Muscle of back (tissue), 3 donors: ENCODE measurements at regions not wholly inside any gene's neighbourhood (a gene's known extent, or its start where the extent isn't known, plus 50 kb on each side); places are given as distances from the start of the nearest gene placed in this dataset.

ENCODE experiments used
- DNase-seq, 3 donors: peaks; one replicate each; pipeline versions ENCODE4 v3.0.0 to v3.0.0-alpha.2; 2013

DNA sequence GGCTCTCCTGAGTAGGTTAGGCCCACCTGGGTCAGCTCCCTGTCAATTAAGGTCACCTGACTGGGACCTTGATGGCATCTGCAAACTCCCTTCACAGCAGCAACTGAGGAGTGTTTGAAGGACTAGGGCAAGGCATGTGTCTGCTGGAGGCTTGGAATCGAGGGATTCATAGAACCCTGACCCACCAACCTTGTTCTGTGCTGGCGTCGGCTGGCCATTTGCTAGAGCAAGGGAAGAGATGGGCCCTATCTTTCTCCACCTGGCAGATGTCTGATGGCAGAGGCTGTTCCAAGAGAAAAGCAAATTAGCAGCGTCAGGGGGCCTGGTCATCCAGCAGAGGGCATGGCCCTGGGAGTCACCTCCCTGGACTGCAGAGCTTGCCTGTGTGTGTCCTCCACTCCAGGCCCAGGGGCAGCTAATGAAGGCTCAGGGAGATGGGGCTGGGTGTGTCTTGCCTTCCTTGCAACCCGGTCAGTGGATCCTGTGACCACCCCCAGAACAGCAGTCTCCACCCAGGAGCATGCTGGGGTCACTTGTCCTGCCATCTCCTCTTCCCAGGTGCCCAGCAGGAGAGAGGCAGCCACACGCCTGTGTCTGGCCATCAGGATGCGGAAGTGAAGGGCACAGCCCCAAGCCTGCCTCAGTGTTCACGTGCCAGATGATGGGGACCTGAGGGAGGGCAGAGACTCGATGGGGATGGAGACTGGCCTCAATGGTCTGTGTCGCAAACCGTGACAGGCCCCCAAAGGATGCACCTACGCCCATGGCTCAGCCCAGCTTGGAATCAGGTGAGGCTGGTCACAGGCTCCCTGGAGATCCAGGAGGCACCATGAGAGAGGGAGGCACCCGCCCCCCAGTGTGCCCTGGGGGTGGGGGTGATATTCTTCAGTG lies 53.9 kb downstream of the BARX1 start:
- DNase-seq, result no peak

DNA sequence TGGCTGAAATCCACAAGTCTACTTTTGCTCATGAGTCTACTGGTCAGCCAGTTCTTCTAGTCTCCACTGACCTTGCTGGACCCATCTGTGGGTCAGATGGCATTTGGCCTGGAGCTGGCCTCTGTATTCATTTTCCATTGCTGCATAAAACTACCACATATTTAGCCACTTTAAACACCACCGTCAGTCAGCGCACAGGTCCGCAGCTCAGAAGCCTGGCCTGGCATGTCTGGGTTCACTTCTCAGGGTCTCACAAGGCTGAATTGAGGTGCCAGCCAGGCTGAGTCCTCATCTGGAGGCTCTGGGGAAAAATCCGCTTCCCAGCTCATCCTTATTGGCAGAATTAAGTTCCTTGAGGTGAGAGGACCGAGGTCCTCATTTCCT lies 54.7 kb downstream of the BARX1 start:
- DNase-seq, result no peak

DNA sequence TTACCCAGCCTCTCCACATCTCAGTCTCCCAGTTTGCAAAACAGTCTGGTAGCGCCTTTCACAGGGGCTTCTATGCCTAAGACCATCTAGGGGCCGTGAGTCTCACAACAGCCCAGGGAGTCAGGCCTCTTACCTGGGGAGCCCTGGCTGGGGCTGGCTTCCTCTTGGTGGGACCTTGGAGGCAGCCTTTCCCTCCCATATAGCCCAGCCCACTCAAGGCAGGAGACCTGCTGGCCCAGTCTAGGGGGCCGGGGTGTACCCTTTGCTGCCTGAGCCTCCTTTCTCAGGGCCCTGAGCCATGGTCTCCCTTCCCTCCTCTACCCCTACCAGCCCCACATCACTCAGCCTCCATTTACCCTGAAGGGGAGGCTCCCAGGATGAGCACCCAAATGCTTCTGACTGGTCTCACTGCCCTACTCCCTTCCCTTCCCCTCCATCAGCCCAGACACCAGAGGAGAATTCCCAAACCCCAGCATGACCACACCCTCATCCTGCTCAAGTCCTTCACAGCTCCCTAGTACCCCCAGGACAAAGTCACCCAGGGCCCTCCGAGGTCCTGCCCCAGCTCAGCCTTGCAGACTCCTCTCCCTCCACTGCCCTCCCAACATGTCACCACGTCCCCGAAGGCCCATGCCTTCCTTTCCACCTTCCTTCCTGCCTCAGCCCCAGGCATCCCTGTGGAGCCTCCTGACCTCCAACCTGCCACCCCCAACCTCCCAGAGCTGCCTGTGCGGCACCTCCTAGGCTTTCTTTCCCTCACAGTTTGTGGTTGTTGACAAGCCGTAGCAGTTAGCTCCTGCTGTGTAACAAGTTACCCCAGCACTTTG lies 55.3 kb downstream of the BARX1 start:
- DNase-seq, result no peak

DNA sequence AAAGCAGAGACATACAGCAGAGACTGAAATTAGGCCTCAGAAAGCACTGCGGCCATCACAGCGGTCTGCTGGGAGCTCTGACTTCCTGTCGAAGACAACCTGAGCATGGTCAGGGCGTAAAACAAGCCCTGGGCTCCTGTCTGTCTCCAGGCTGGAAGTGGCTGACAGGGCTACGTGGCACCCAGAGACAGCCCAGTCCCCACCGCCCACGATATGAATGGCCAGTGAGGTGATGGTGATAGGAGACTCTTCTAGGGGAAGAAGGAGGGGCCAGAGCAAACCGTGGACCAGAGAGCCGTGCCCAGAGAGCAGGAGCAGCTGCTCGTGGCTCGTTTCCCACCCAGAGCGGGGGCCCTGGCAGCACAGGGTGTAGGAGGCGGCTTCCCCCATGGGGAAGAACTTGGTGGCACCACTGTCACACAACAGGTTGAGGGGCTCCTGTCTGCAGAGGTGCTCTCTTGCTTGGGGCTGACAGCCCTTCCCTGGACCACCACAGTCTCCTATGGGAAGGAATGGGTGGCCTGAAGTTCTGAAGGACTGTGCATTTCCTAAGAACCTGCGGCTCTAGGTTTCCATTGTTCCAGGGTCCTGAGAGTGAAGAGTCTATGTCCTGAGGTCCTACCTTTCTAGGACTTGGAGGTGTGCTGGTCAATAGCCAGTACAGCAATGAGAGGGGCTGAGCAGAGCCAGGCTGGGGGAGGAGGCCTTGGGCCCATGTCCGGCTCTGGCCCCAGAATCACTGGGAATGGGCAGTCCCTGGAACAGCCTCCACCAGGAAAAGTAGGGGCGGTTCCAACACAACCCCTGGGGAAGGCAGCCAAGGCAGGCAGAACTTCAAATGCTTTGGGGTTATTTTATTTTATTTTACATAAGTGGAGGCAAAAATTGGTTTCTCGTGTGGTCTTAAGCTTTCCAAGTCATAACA lies 56.4 kb downstream of the BARX1 start:
- no peak for DNase-seq

DNA sequence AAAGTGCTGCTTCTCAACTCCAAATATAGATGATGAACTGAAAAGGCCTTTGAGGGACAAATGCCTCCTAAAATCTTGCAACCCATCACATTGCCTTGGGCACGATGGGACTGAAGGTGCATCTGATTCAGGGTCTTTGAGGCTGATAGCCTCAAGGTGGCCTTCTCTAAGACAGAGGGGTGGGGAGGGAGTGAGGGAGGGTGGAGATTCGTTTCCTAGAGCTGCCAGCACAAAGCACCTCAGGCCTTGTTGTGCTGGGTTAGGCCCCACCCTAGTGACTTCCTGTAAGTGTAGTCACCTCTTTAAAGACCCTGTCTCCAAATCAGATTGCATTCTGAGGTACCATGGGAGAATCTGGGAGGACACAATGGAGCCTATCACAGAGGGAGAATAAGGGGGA lies 57.1 kb downstream of the BARX1 start:
- no peak for DNase-seq

DNA sequence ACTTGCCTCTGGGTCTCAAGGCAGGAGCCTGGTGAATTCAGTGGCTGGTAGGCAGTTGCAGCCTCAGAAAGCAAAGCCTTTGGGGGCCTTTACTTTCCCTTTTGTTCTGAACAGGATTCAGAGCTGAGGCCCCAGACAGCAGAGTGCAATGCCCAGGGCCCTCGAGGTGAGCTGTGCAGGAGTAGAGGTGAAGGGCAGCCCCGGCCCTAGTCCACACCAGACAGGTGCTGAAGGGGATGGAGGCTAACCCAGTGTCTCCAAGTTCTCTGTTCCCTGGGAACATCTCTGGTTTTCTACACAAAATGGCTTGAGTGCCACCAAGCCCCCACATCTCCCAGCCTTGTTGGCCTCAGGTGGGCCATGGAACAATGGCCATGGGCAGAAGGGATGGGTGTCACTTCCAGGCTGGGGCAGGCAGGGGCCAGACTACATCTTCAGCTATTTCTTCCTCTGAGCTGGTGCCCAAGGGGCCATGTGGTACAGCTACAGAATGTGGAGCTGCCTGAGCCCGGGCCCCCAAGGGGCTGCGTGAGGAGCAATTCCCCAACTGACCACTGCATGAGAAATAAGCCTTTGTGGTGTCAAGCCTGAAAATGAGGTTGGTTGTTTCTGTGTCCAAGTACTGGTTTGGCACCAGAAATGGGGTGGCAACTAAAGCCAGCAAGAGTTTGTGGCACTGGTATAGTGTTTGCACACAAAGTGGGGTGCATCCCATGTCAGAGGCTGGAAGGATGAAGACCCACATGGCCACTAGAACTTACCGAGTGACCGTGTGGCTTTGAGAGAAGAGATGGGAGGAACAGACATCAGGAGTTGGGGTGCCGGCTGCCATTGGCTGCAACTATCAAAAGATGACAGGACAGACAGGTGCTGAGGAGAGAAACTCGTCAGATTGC lies 57.8 kb downstream of the BARX1 start:
- no peak for DNase-seq

DNA sequence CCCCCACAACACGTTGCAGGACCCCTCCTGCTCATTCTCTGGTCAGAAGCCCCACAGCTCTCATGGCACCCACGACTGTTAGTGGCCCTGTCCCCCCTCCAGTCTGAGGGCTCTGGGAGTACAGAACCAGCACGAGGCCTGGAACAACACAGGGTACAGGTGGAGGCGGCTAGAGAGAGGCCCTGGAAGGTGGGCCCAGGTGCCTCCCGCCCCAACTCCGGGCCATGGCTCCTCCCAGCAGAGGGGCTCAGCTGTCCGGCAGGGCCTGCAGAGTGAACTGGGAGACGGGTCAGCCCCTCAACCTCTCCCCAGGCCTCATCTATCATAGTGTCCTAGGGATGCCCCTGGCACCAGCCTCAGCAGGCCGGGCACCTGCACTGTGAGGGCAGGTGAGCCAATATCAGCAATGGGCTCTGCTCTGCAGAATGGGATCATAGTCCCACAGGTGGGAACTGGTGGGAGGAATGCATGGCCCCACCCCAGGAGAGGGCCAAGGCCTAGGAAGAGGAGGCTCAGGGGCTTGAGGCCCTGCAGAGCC lies 58.6 kb downstream of the BARX1 start:
- no peak for DNase-seq

DNA sequence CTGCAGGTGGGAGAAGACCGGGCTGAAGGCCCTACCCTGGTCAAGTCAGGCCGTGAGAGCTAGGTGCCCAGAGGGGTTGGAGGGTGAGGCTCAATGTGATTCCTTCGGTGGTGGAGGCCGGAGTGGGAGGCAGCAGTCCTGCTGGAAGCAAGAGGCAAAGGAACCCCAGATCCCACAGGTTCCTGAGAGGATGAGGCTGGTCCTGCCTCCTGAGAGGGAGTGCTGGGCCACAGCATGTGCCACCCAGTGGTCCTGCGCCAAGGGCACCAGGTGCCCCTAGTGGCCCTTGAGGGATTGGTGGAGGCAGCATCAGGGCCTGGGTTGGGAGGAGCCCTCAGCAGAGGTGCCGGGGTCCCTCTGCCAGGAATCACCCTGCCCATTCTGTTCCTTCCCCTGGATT lies 59.1 kb downstream of the BARX1 start:
- DNase-seq, result no peak

DNA sequence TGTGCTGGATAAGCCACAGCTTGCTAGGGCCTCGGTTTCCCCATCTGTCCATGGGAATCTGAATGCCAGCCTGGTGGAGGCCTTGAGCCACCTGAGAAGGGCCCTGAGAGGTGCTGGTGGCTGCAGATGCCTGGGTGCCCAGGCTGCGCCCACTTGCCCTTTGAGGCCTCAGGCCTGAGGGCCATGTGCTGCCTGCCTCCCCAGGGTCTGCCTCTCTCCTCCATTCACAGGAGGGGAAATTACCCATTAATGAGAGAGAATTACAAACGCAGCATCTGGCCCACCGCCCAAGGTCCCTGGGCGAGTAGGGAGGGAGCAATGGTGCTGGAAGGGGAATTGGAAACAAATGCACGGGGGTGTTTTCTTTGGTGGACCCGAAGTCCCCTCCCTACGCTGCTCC lies 59.6 kb downstream of the BARX1 start:
- no peak for DNase-seq

DNA sequence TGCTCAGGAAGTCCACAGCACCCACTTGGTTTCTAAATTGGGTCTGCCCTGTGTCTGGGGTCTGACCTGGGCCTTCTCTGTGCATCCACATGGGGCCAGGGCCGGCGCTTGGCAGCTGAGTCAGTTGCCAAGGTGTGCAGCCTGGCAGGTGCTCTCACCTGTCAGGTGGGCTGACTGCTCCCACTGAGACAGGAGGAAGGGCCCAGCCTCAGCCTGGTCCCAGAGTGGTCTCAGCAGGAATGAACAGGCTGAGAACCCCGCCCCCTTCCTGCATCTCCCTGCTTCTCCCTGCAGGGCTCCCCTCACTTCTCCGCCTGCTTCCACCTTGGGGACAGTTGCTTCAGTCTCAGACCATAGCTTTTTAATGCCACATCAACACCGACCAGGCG lies 60.5 kb downstream of the BARX1 start:
- DNase-seq, result no peak

DNA sequence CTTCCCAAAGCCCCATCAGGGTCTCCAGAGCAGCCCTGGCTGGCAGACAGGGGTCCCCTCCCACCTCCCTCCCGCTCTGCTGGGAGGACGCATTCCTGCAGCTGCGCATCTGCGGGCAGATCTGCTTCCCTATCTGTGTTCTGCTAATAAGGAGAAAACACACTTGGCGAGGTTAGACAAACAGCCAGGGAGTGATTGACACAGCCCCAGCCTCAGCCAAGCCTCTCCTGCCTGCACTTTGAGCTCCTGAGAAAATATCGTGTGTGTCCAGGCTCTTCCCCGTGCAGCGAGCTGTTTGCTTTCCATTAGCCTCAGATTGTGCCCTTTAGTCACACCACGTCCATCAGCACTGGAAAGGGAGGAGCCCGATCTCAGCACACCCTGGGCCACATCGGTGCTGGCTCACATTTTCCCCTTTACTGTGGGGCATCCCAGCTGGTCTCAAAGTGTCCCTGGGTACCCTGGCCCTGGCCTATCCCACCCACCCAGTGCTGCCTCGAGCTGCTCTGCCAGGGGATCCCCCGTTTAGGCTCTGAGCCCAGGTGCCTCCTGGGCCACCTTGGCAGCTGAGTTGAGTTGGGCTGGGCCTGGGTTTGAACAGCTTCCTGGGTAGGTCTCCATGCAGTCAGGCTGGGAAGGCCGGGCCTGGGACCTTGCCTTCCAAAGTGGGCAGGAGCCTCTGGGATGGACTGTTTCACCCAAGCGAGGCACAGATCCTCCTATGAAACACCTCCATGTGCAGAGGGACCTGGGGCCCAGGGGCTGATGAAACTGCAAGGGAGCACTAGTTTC lies 61.1 kb downstream of the BARX1 start:
- DNase-seq, result no peak

DNA sequence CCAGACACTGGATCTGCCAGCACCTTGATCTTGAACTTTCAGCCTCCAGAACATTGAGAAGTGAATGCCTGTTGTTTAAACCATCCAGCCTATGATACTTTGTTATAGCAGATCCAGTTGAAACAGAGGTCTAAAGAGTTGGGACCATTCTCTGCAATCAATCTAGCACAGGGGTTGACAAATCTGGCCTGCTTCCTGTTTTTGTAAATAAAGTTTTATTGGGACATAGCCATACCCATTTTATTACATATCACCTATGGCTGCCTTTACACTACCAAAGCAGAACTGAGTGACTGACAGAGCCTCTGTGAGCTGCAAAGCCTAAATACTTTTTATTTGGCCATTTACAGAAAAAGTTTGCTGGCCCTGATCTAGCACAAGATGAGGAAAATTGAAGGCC lies 62.0 kb downstream of the BARX1 start:
- no peak for DNase-seq

DNA sequence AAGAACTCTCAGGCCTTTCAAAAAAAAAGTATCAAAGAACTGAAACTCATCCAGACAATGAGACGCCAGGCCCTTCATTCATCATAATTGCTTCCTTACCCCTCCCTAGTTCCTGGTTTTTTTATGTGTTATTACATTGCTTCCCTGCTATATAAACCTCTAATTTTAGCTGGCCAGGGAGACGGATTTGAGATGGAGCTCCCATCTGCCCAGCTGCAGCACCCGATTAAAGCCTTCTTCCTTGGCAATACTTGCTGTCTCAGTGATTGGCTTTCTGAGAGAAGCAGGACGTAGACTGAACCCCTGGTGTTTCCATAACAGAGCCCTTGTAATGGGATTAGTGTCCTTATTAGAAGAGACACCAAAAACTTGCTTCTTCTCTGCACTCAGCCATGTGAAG lies 62.4 kb downstream of the BARX1 start:
- no peak for DNase-seq

DNA sequence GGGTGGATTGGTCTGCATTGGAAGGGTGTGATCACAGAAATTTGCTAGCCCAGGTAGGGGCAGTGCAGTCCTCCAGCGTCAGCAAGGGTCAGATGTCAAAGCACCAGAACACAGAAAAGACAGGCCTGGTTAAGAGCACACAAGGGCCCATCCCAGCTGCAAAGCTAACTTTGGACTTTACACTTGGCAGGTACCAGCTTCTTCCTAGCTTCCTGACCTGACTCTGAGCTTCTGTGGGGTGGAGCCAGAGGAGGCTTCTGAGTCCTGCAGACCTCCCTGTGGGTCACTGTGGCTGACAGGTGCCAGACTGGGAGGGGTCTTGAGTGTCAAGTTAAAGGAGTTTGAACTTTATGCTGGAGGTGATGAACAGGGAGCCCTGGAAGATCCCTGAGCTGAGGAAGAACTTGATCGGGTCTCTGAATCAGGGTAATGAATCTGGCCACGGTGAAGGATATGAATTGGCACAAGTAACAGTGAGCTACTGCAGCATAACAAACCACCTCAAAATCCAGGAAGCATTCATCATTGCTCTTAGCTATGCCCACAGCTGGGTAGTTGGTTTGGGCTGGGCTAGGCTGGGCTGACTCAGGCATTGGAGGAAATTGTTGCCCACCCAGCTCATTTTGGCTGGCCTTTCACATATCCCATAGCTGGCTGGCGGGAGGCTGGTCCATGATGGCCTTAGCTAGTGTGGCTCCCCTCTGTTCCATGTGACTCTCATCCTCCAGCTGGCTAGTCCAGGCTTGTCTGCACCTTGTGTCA lies 63.4 kb downstream of the BARX1 start:
- no peak for DNase-seq

DNA sequence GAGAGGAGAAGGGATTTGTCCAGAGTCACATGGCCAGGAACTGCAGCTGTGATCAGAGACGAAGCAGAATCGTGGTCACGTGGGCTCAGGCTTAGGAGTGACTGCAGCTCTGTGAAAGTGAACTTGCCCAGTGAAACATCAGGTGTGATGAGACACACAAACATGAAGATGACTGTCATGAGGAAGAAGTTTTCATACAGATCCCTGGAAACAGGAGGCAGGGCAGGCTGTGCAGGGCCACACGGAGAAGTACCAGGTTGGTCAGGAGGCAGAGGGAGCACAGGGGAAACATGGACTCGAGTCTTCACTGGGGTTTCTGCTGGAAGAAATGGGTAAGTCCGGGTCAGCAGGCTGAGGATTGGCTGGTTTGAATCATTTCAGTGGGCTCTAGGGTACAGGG lies 64.1 kb downstream of the BARX1 start:
- no peak for DNase-seq

DNA sequence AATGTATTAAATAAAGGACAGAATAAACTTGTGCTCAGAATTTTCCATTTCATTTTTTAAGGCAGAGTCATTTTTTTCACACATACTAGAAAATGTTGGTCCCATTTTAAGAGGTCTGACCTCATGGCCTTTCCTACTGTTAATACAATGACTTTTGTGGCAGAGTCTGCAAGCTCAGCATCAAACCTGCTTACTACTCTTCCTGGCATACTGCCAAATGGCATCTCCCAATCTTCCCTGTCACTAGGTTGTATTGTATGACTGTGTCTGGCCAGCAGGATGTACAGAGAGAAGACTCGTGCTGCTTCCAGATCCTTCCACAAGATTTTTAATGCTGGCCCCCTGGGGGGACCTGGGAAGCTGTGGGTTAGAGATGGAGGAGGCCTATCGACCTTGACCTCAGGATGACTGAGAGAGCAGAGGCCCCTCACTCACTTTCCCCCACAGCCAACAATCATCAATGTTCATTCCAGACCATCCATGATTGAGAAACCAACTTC lies 64.7 kb downstream of the BARX1 start:
- DNase-seq, result no peak

DNA sequence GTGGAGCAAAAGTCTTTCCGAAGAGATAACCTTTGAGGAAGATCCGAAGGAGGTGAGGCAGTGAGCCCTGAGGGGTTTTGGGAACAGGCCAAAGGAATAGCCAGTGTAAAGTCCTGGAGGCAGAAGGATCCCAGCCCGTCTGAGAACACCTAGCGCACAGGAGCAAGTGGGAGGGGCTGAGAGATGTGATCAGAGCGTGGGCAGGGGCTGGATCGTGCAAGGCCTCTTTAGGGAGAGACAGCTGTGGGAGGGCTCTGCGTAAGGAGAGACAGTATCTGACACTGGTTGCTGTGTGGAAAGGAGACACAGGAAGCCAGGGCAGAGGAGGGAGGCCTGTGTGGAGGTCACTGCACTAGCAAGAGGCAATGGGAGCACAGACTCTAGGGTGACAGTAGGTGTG lies 68.2 kb downstream of the BARX1 start:
- DNase-seq, result no peak

DNA sequence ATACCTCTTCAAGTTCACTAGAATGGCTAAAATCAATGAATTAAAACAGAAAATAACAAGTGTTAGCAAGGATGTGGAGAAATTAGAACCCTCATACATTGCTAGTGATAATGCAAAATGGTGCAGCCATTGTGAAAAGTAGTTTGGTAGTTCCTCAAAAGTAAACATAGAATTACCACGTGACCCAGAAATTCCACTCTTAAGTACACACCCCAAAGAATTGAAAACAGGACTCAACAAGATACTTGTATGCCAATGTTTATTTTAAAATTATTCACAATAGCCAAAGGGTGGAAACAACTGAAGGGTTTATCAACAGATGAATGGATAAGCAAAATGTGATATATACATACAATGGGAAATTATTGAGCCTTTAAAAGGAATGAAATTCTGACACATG lies 70.3 kb downstream of the BARX1 start:
- no peak for DNase-seq
